Left lobe of liver (tissue), 2 donors: ENCODE measurements at regions not wholly inside any gene's neighbourhood (a gene's known extent, or its start where the extent isn't known, plus 50 kb on each side); places are given as distances from the start of the nearest gene placed in this dataset.
"Not testable (repeated sequence)": the region's sequence is repeated elsewhere in the genome, so short reads cannot be mapped to it uniquely, and the experiment has no call there.

Experiments used
- ATAC-seq: fragments of 200-7000 bp; cut with Tn5 transposase; one replicate; pipeline ENCODE4 v1.9.1; 2020; ENCODE audit warnings: mild to moderate bottlenecking, moderate library complexity
- DNase-seq: peaks from one replicate; pipeline ENCODE4 v3.0.0-alpha.2; 2020; ENCODE audit warnings: low spot score
- donor health status: DM: no; HTN: no; CAD: no; lungs with moderate emphysema.
- donor health status: DM: no; HTN: yes; CAD: no.

DNA sequence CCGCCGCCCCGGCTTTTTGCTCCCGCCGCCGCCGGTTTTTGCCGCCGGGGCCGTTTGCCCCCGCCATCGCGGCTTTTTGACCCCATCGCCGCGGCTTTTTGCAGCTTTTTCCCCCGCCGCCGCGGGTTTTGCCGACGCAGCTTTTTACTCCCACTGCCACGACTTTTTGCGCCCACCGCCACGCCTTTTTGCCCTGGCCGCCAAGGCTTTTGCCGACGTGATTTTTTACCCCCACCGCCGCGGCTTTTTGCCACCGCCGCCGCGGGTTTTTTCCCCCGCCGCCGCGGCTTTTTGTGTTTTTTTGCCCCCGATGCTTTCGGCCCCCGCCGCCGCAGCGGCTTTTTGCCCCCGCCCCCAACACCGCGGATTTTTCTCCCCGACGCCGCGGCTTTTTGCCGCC is 5001.9 kb upstream of the OR11H1 start:
- ATAC-seq, DNase-seq: not testable (repeated sequence)

DNA sequence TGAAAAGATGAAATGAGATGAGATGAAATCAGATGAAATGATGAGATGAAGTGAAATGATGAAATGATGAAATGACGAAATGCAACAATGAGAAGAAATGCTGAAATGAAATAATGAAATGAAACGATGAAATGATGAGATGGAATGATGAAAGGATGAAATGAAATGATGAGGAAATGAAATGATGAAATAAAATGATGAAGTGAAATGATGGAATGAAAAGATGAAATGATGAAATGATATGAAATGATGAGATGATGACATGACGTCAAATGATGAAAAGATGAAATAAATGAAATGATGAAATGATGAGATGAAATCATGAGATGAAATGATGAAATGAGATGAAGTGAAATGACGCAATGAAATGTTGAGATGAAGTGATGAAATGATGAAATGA is 4996.9 kb upstream of the OR11H1 start:
- not testable (repeated sequence) for ATAC-seq, DNase-seq

DNA sequence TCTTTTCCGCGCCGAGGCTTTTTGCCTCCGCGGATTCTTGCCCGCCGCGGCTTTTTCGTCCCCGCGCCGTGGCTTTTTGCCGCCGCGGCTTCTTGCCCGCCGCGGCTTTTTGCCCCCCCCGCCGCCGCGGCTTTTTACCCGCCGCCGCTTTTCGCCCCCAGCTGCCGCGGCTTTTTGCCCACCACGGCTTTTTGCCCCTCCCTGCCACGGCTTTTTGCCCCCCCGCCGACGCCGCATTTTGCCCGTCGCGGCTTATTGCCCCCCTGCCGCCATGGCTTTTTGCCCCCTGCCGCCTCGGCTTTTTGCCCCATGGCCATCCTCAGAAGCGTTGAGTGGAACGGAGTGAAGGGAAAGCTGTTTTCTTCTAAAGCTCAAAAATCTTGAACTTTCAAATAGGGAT is 4955.5 kb upstream of the OR11H1 start:
- DNase-seq, ATAC-seq: not testable (repeated sequence)

DNA sequence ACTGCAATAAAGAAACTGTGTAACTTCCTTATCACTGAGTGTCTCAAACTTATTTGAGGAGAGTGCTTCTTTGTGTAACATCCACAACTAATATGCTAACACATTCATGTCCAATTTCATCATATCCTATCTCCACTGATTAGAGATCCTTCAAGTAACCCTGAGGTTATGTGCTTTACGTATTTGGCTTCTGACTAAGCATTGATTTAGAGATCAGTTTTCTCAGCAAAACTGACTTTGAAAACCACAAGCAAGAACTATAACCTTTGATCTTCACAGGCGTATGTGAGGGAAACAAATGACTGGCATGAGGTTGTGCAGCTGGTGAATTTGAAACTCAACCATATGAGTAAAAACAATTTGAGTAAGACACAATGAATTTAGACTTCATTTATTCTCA is 4926.9 kb upstream of the OR11H1 start:
- ATAC-seq, DNase-seq: not testable (repeated sequence)

DNA sequence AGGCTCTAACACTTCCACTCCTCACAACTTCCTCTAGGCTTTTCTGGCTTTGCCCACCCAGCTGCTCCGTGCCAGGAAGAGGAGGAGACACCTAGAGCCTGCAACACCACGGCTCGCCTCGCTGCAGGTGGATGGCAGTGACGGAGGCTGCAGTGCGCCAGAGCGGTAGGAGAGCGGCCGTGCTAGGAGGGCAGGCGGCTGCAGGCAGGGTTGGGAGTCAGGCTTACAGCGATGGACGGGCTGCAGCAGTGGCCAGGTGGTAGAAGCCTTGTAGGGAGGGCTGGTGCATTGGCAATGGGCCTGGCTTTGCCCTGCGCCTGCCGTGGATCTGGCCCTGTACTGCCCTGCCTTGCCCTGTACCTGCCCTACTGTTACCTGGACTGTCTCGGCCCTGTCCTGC is 4896.0 kb upstream of the OR11H1 start:
- not testable (repeated sequence) for ATAC-seq, DNase-seq

DNA sequence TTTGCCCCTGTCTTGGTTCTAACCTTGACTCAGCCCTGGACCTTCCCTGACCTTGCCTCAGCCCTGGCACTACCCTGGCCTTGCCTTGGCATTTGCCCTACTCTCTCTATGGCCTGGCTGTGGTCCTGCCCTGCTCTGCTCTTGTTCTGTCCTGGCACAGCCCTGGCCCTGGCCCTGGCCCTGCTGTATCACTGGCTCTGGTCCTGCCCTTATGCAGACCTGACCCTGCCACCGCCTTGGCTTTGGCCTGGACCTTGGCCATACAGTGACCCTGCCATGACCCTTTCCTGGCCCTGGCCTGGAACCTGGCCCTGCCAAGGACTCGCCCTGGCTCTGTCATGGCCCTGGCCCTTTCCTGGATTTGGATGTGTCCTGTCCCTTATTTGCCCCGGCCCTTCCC is 4892.7 kb upstream of the OR11H1 start:
- not testable (repeated sequence) for ATAC-seq, DNase-seq

DNA sequence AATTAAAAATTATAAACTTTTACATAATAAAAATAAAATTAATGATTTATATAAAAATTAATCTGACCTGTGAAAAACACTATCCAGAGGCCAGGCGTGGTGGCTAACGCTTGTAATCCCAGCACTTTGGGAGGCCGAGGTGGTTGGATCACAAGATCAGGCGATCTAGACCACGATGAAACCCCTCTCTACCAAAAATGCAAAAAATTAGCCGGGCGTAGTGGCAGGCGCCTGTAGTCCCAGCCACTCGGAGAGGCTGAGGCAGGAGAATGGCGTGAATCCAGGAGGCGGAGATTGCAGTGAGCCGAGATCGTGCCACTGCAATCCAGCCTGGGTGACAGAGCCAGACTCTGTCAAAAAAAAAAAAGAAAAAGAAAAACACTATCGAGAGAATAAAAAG is 4865.2 kb upstream of the OR11H1 start:
- DNase-seq, ATAC-seq: not testable (repeated sequence)

DNA sequence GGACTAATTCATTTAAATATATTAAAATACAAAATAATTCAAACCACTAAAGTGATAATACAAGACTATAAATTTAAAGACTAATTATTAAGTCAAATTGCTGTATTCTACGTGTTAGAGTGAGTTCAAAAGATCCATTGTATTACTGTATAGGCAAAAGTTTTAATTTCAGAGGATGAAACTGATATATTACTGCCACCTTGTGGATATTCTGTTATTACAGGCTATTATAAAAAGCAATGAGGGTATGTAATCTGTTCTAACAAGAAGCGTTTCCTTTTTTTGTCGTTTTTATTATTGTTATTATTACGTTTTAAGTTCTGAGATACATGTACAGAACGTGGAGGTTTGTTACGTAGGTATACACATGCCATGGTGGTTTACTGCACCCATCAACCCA is 4854.9 kb upstream of the OR11H1 start:
- not testable (repeated sequence) for DNase-seq, ATAC-seq

DNA sequence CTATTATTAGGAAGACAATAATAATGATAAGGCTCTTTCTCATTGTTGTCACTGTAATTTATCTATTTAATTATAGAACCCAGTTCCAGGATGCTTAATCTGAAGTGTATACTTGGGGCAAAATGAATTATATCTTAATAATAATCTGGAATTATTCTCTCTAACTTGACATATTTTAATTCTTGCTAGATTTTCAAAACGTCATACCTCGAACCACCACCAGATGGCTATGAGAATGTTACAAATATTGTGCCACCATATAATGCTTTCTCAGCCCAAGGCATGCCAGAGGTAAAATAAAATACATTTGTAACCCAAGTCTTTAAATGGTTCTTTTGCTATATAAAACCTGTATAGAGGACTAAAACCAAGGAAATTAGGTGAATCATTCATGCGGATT is 4849.3 kb upstream of the OR11H1 start:
- ATAC-seq, DNase-seq: not testable (repeated sequence)

DNA sequence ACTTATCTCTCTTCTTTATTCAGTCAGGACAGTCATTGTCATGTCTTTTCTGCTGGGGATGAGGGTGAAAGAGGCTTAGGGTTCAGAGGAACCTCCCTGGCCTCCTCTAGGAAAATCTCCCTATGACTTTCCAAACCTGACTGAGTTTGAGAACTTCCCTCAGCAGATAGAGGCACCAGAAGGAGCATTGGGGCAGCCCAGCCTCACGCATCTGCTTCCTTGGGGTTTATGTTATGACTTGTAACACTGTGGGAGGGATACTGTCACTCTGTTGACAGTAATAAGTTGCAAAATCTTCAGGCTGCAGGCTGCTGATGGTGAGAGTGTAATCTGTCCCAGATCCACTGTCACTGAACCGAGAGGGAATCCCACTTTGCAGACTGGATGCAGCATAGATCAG is 4842.6 kb upstream of the OR11H1 start:
- ATAC-seq, DNase-seq: not testable (repeated sequence)

DNA sequence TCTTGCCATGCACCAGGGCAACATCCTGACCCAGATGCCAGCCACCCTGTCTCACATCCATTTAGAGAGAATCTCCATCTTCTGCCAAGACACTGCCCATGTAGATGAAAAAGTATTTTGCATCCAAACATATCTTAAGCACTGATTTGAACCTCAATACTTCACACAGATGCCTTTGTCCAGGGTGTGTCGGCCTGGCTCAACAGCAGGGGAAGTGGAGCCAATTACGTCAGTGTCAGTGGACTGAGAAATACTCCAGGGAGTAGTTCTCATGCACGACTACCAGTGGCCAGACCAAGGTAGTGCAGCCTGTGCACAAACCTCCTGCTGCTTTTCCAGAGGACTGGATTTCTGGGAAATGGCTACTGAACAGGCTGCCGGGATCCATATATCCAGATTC is 4840.7 kb upstream of the OR11H1 start:
- DNase-seq = peak; percentile 54
- ATAC-seq = not testable (repeated sequence)

DNA sequence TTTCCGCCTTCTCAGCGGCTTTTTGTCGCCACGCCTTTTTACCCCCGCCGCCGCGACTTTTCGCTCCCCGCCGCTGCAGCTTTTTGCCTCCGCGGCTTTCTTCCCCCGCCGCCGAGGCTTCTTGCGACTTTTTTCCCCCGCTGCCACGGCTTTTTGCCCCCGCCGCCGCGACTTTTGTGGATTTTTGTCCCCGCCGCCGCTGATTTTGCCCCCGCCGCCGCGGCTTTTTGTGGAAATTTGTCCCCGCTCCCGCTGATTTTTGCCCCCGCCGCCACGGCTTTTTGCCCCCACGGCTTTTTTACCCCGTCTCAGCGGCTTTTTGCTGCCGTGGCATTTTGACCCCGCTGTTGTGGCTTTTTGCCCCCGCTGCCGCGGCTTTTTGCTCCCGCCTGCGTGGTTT is 4829.2 kb upstream of the OR11H1 start:
- ATAC-seq, DNase-seq: not testable (repeated sequence)

DNA sequence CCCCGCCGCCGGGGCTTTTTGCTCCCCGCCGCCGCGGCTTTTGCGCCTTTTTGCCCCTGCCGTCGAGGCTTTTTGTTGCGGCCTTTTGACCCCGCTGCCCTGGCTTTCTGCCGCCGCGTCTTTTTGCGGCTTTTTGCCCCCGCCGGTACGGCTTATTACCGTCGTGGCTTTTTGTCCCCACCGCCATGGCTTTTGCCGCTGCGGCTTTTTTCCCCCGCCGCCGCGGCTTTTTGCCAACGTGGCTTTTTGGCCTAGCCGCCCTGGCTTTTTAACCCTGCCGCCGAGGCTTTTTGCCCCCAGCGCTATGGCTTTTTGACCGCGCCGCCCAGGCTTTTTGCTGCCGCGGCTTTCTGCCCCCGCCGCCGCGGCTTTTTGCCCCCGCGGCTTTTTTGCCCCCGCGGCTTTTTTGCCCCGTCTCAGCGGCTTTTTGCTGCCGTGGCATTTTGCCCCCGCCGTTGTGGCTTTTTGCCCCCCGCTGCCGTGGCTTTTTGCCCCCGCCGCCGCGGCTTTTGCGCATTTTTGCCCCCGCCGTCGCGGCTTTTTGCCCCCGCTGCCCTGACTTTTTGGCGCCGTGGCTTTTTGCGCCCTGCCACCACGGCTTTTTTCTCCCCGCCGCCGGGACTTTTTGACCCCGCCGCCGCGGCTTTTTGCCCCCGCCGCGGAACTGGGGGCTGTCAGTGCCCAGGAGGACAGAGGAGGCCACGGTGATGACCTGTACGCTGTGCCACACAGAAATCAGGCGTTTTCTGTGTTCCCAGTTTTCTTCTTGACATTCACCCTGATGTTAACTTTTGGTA is 4828.5 kb upstream of the OR11H1 start:
- ATAC-seq, DNase-seq: not testable (repeated sequence)

DNA sequence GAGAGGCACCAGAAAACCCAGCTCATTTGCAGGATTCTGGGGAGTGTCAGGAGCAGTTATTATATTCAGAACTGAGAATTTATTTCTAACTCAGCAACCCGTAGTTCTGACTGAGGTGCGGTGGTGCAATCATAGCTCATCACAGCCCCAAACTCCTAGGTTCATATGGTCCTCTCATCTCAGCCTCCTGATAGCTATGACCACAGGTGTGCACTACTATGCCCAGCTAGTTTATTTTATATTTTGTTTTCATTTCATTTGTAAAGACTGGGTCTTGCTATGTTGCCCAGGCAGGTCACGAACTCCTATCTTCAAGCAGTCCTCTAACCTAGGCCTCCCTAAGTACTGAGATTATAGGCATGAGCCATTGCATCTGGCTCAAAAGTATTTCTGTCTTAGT is 4819.8 kb upstream of the OR11H1 start:
- not testable (repeated sequence) for DNase-seq, ATAC-seq

DNA sequence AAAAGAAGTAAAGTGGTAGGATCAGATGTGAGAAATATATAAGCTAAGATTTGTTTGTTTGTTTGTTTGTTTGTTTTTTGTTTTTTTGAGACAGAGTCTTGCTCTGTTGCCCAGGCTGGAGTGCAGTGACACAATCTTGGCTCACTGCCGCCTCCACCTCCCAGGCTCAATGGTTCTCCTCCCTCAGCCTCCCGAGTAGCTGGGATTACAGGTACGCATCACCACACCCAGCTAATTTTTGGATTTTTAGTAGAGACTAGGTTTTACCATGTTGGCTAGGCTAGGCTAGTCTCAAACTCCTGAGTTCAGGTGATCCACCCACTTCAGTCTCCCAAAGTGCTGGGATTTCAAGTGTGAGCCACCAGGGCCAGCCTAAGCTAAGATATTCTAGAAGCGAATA is 4817.1 kb upstream of the OR11H1 start:
- not testable (repeated sequence) for DNase-seq, ATAC-seq

DNA sequence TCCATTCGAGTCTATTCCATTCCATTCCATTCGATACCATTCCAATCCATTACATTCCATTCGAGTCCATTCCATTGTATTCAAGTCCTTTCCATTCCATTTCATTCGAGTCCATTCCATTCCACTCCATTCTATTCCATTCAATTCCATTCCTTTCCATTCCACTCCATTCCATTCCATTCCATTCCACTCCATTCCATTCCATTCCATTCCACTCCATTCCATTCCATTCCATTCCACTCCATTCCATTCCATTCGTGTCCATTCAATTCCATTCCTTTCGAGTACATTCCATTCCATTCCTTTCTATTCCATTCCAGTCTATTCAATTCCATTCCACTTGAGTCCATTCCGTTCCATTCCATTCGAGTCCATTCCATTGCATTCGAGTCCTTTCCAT is 4805.2 kb upstream of the OR11H1 start:
- ATAC-seq, DNase-seq: not testable (repeated sequence)

DNA sequence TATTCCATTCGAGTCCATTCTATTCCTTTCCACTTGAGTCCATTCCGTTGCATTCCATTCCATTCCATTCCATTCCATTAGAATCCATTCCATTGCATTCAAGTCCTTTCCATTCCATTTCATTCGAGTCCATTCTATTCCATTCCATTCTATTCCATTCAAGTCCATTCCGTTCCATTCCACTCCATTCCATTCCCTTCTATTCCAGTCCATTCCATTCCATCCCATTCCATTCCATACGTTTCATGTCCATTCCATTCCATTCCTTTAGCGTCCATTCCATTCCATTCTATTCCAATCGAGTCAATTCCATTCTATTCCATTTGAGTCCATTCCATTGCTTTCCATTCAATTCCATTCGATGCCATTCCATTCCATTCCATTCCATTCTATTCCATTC is 4804.0 kb upstream of the OR11H1 start:
- not testable (repeated sequence) for ATAC-seq, DNase-seq

DNA sequence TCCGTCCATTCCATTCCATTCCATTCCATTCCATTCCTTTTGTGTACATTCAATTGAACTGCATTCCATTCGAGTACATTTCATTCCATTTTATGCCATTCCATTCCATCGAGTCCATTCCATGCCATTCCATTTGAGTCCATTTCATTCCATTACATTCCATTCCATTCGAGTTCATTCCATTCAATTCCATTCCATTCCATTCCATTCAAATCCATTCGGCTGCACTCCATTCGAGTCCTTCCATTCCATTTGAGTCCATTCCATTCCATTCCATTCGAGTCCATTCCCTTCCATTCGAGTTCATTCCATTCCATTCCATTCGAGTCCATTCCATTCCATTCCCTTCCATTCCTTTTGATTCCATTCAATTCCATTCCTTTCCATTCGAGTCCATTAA is 4800.6 kb upstream of the OR11H1 start:
- no peak for ATAC-seq
- no peak for DNase-seq

DNA sequence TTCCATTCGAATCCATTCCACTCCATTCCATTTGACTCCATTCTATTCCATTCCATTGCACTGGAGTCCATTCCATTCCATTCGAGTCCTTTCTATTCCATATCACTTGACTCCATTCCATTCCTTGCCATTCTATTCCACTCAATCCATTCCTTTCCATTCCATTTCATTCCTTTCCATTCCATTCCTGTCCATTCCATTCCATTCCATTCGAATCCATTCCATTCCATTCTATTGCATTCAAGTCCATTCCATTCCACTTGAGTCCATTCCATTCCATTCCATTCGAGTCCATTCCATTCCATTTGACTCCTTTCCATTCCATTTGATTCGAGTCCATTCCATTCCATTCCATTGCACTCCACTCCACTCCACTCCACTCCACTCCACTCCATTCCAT is 4798.0 kb upstream of the OR11H1 start:
- DNase-seq, ATAC-seq: not testable (repeated sequence)

DNA sequence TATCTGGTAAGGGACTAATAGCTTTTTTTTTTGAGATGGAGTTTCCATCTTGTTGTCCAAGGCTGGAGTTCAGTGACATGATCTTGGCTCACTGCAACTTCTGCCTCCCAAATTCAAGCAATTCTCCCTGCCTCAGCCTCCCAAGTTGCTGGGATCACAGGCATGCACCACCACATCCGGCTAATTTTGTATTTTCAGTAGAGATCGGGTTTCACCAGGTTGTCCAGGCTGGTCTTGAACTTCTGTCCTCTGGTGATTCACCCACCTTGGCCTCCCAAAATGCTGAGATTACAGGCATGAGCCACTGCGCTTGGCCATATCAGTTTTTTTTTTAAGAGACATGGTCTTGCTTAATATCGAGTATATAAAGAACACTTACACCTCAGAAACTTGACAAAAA is 4797.3 kb upstream of the OR11H1 start:
- ATAC-seq, DNase-seq: not testable (repeated sequence)

DNA sequence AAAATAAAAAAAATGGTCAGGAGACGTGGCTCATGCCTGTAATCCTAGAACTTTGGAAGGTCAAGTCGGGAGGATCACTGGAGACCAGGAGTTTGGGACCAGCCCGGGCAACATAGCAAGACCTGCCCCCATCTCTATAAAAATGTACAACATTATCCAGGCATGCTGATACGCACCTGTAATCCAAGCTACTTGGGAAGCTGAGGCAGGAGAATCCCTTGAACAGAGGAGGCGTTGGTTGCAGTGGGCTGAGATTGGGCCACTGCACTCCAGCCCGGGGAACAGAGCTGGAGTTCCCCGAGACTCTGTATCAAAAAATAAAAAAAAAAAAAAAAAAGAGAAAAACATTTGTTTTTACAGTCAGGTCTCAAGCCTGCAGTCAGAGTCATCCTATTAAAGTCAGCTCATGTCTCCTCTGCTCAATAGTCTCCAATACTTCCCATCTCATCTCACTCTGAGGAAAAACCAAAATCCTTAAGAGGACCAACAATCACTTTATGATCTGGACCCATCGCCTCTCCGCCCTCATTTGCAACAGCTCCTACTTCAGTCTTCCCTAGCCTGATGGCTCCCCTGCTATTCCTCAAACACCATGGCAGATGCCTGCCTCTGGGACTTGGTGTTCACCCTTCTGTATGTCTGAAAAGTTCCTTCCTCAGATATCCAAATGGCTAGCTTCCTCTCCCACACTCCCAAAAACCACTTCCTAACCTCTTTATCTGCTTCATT is 4796.6 kb upstream of the OR11H1 start:
- not testable (repeated sequence) for DNase-seq, ATAC-seq

DNA sequence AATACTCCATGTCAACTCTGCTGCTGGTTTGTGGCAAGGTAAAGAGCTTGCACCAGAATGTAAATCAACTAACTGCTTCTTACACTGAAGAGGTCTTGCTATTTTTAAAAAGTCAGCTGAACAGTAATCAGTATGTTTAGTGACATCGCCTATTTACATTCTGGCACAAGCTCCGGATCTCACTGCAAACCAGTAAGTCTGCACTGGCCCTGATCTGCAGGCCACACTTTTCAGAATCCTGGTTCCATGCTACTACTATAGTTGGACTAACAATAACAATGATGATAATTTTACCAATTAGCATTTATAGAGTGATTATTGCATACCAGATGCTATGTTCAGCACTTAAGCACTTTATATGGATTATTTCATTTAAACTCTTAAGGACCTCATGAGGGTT is 4792.9 kb upstream of the OR11H1 start:
- DNase-seq, ATAC-seq: not testable (repeated sequence)
